Fibroblast of lung (primary cell): ENCODE measurements at regions not wholly inside any gene's neighbourhood (a gene's known extent, or its start where the extent isn't known, plus 50 kb on each side); places are given as distances from the start of the nearest gene placed in this dataset.

ENCODE experiments used
- CTCF ChIP-seq, 2 donors: IDR thresholded peaks in 1 of 2; conservative IDR thresholded peaks in 1 of 2; 1 replicate in 1 of 2; 2 replicates in 1 of 2; pipeline ENCODE4 v1.5.1; 2011 to 2012; ENCODE audit warnings: low read length in 2 of 2, control low read depth in 1 of 2, inconsistent platforms in 1 of 2, low read depth in 1 of 2, mild to moderate bottlenecking in 1 of 2
- EZH2 ChIP-seq: IDR thresholded peaks from 2 replicates; pipeline ENCODE4 v1.5.1; 2012; ENCODE audit warnings: low read length, control low read depth, mild to moderate bottlenecking; ENCODE audit errors: missing control alignments

- TF ChIP-seq CTCF (conservative IDR thresholded peaks at IDR 0.05 in 1 of 2, IDR thresholded peaks at IDR 0.05 in 1 of 2; ENCODE audit: low read depth in 1 of 2, low read length in 2 of 2) = no peak
- no peak for TF ChIP-seq EZH2
Observed at GRCh38 chr3:137224464-137224863, 266.7 kb downstream of the IL20RB start.
